ENCODE measurements at regions not wholly inside any gene's neighbourhood (a gene's known extent, or its start where the extent isn't known, plus 50 kb on each side); places are given as distances from the start of the nearest gene placed in this dataset.

DNA sequence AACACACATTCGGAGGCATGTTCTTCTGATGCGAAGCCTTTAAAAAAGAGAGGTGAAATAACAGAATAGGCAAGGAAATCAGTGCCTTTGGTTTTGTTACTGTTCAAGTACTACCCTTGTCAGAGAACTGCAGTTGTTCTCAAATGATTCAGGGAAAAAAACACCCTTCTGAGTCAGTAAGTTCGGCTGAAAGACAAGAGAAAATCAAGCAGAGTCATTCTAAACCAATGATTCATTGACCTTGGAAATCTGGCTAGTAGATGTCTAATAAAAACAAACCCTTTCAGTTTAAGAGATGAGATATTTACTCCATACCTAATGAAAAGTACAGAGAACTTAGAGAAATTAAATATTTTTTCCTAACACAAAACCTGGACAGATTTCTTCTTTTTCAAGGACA lies 72.7 kb upstream of the ABI3BP start:
- POLR2A ChIA-PET, result no interaction called here
- BruUV-seq (replicated peaks), result no TSS peak
- Histone ChIP-seq H3K4me1 (peaks cover 8% of the 10 kb centered on the region), H3K9me3 (no peaks in the 10 kb centered on the region), H3K36me3 (ENCODE audit: control insufficient read depth, insufficient read depth, low read length) (no peaks in the 10 kb centered on the region), H3K27me3 (replicated peaks; ENCODE audit: control insufficient read depth, insufficient read depth, low read length) (no peaks in the 10 kb centered on the region), H3K4me3 (ENCODE audit: low read depth, low read length) (no peak overlapping the region)
- Mint-ChIP-seq H3K36me3 (ENCODE audit: insufficient read depth, unreplicated experiment) (no peaks in the 10 kb centered on the region), H3K27ac (ENCODE audit: unreplicated experiment) (no peak overlapping the region), H3K9me3 (ENCODE audit: unreplicated experiment) (peaks cover 9% of the 10 kb centered on the region), H3K27me3 (ENCODE audit: insufficient read depth, unreplicated experiment) (no peaks in the 10 kb centered on the region), H3K4me3 (ENCODE audit: unreplicated experiment) (no peak overlapping the region), H3K4me1 (ENCODE audit: low read depth, unreplicated experiment) (peaks cover 28% of the 10 kb centered on the region)
- no peak for TF ChIP-seq CTCF (IDR thresholded peaks at IDR 0.05; ENCODE audit: insufficient read depth in 1 of 2, low read depth in 1 of 2, low read length in 1 of 2, severe bottlenecking in 1 of 2, unreplicated experiment in 1 of 2)
- DNase-seq, result no peak
- CTCF ChIA-PET, result no interaction called here
- intact Hi-C loops (cut with micrococcal nuclease; ENCODE audit: unreplicated experiment), result no loop called here

- intact Hi-C loops (cut with micrococcal nuclease; ENCODE audit: unreplicated experiment), result no loop called here
- ChIA-PET POLR2A (no interaction called here), CTCF (no interaction called here)
- H3K4me1 Mint-ChIP-seq (ENCODE audit: low read depth, unreplicated experiment), result peaks cover 14% of the 10 kb centered on the region
- TF ChIP-seq CTCF (IDR thresholded peaks at IDR 0.05; ENCODE audit: insufficient read depth in 1 of 2, low read depth in 1 of 2, low read length in 1 of 2, severe bottlenecking in 1 of 2, unreplicated experiment in 1 of 2), result no peak
- H3K4me3 ChIP-seq (ENCODE audit: low read depth, low read length), result no peak overlapping the region
- DNase-seq, result no peak
- no peaks in the 10 kb centered on the region for H3K27me3 ChIP-seq (replicated peaks; ENCODE audit: control insufficient read depth, insufficient read depth, low read length)
- no peaks in the 10 kb centered on the region for H3K4me1 ChIP-seq
- no peaks in the 10 kb centered on the region for H3K36me3 ChIP-seq (ENCODE audit: control insufficient read depth, insufficient read depth, low read length)
- H3K27me3 Mint-ChIP-seq (ENCODE audit: insufficient read depth, unreplicated experiment), result no peaks in the 10 kb centered on the region
- peaks cover 6% of the 10 kb centered on the region; the same call in 1 of the 2 replicates for H3K9me3 ChIP-seq
- H3K9me3 Mint-ChIP-seq (ENCODE audit: unreplicated experiment), result peaks cover 28% of the 10 kb centered on the region
- H3K27ac Mint-ChIP-seq (ENCODE audit: unreplicated experiment), result no peak overlapping the region
- H3K4me3 Mint-ChIP-seq (ENCODE audit: unreplicated experiment), result no peak overlapping the region
- no TSS peak for BruUV-seq (replicated peaks)
- H3K36me3 Mint-ChIP-seq (ENCODE audit: insufficient read depth, unreplicated experiment), result no peaks in the 10 kb centered on the region
Observed at GRCh38 chr3:101063401-101063800, 70.2 kb upstream of the ABI3BP start.

GRCh38 chr3:101061312-101061711 lies 68.1 kb upstream of the ABI3BP start:
- Histone ChIP-seq H3K4me1 (no peaks in the 10 kb centered on the region), H3K27me3 (replicated peaks; ENCODE audit: control insufficient read depth, insufficient read depth, low read length) (no peaks in the 10 kb centered on the region), H3K9me3 (peaks cover 6% of the 10 kb centered on the region; the same call in 1 of the 2 replicates), H3K4me3 (ENCODE audit: low read depth, low read length) (no peak overlapping the region), H3K36me3 (ENCODE audit: control insufficient read depth, insufficient read depth, low read length) (no peaks in the 10 kb centered on the region)
- intact Hi-C loops (cut with micrococcal nuclease; ENCODE audit: unreplicated experiment), result no loop called here
- H3K27me3 Mint-ChIP-seq (ENCODE audit: insufficient read depth, unreplicated experiment), result no peaks in the 10 kb centered on the region
- no peaks in the 10 kb centered on the region for H3K36me3 Mint-ChIP-seq (ENCODE audit: insufficient read depth, unreplicated experiment)
- TF ChIP-seq CTCF (IDR thresholded peaks at IDR 0.05; ENCODE audit: insufficient read depth in 1 of 2, low read depth in 1 of 2, low read length in 1 of 2, severe bottlenecking in 1 of 2, unreplicated experiment in 1 of 2), result no peak
- no peak overlapping the region for H3K4me3 Mint-ChIP-seq (ENCODE audit: unreplicated experiment)
- peaks cover 41% of the 10 kb centered on the region for H3K9me3 Mint-ChIP-seq (ENCODE audit: unreplicated experiment)
- CTCF ChIA-PET, result no interaction called here
- POLR2A ChIA-PET, result no interaction called here
- H3K27ac Mint-ChIP-seq (ENCODE audit: unreplicated experiment), result no peak overlapping the region
- no peak for DNase-seq
- no TSS peak for BruUV-seq (replicated peaks)
- peaks cover 9% of the 10 kb centered on the region for H3K4me1 Mint-ChIP-seq (ENCODE audit: low read depth, unreplicated experiment)

All from Caco-2 (cell line).